ENCODE measurements at regions not wholly inside any gene's neighbourhood (a gene's known extent, or its start where the extent isn't known, plus 50 kb on each side); places are given as distances from the start of the nearest gene placed in this dataset.

DNA sequence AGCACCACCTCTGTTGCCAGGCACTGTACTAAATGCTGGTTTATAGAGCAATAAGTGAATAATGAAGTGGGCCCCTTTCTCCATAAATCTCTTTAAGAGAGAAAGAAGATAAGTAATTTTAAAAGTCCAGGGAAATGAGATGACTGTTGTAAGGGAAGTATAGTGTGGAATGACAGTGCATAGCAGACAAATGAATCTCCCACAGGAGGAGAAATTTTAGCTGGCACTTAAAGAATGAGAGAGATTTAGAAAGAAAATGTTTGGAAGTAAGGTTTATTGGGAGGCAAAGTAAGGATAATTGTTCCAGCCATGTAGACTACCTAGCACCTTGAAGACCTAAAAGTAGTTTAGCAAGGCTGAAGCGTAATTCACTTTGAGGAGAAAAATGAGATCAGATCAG lies 1081.1 kb upstream of the PABPC4L start:
- no peaks in the 10 kb centered on the region for H3K9me3 ChIP-seq
- no peak overlapping the region for H3K27ac ChIP-seq
- WGBS, 2 donors: 80 to 86% methylated on average over 1 of the region's 1 CpG
- DNase-seq (no peak), ATAC-seq (ENCODE audit: low FRiP score in 2 of 2) (no peak)
- no peaks in the 10 kb centered on the region for H3K36me3 ChIP-seq
- no peaks in the 10 kb centered on the region for H3K4me1 ChIP-seq
- H3K4me3 ChIP-seq: no peak overlapping the region
- no peak for TF ChIP-seq POLR2A (IDR thresholded peaks at IDR 0.05)
- no peak for TF ChIP-seq POLR2AphosphoS5 (IDR thresholded peaks at IDR 0.05)
- no peak for TF ChIP-seq EP300 (IDR thresholded peaks at IDR 0.05)
- TF ChIP-seq, protein P1, sequence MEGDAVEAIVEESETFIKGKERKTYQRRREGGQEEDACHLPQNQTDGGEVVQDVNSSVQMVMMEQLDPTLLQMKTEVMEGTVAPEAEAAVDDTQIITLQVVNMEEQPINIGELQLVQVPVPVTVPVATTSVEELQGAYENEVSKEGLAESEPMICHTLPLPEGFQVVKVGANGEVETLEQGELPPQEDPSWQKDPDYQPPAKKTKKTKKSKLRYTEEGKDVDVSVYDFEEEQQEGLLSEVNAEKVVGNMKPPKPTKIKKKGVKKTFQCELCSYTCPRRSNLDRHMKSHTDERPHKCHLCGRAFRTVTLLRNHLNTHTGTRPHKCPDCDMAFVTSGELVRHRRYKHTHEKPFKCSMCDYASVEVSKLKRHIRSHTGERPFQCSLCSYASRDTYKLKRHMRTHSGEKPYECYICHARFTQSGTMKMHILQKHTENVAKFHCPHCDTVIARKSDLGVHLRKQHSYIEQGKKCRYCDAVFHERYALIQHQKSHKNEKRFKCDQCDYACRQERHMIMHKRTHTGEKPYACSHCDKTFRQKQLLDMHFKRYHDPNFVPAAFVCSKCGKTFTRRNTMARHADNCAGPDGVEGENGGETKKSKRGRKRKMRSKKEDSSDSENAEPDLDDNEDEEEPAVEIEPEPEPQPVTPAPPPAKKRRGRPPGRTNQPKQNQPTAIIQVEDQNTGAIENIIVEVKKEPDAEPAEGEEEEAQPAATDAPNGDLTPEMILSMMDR (IDR thresholded peaks at IDR 0.05): no peak
- H3K27me3 ChIP-seq: no peaks in the 10 kb centered on the region

DNA sequence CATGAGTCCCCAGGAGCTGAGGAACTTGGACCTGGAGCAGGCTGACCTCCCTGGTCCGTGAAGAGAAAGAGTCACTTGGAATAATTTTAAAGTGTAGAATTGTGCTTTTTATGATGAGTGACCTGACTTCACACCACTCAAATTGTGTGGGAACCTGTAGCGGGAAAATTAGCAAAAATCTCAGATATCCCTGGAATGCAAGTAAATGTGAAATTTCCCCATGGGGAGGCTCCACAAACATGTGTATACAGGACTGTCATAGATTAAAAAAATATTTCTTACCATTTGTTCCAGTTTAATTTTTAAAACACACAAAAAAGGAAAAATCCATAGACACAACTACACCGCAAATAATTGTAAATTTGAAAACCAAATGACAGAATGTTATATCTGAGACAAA lies 1079.6 kb upstream of the PABPC4L start:
- Histone ChIP-seq H3K9me3 (no peaks in the 10 kb centered on the region), H3K27me3 (no peaks in the 10 kb centered on the region), H3K27ac (no peak overlapping the region), H3K4me3 (no peak overlapping the region), H3K36me3 (no peaks in the 10 kb centered on the region), H3K4me1 (no peaks in the 10 kb centered on the region)
- ATAC-seq (ENCODE audit: low FRiP score in 2 of 2): no peak
- WGBS, 2 donors: 89 to 91% methylated on average over 3 of the region's 3 CpGs
- DNase-seq: no peak
- no peak for TF ChIP-seq POLR2A (IDR thresholded peaks at IDR 0.05)
- TF ChIP-seq, protein P1 (IDR thresholded peaks at IDR 0.05): no peak
- no peak for TF ChIP-seq EP300 (IDR thresholded peaks at IDR 0.05)
- no peak for TF ChIP-seq POLR2AphosphoS5 (IDR thresholded peaks at IDR 0.05)

DNA sequence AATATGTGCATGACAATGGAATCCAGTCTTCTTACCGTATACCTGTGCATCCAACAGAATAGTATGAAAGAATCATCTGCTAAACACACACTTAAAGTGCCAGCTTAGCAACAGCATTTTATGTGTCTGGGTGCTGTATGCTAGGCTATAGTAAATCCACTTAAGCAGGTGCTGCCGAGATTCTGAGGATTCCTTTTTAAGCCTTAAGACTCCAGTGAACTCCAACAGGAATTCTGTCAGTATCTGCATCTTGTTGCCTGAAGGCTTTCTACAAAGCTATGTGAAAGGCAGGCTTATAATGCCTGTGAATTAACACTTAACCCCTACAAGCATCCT lies 1076.4 kb upstream of the PABPC4L start:
- TF ChIP-seq POLR2AphosphoS5 (IDR thresholded peaks at IDR 0.05): no peak
- TF ChIP-seq POLR2A (IDR thresholded peaks at IDR 0.05): no peak
- TF ChIP-seq EP300 (IDR thresholded peaks at IDR 0.05): no peak
- TF ChIP-seq, protein P1 (IDR thresholded peaks at IDR 0.05): no peak
- Histone ChIP-seq H3K4me1 (no peaks in the 10 kb centered on the region), H3K27me3 (no peaks in the 10 kb centered on the region), H3K36me3 (no peaks in the 10 kb centered on the region), H3K9me3 (no peaks in the 10 kb centered on the region), H3K4me3 (no peak overlapping the region), H3K27ac (no peak overlapping the region)
- DNase-seq (no peak), ATAC-seq (ENCODE audit: low FRiP score in 2 of 2) (no peak)
- 55 to 71% methylated on average over 2 of the region's 2 CpGs for WGBS, 2 donors

DNA sequence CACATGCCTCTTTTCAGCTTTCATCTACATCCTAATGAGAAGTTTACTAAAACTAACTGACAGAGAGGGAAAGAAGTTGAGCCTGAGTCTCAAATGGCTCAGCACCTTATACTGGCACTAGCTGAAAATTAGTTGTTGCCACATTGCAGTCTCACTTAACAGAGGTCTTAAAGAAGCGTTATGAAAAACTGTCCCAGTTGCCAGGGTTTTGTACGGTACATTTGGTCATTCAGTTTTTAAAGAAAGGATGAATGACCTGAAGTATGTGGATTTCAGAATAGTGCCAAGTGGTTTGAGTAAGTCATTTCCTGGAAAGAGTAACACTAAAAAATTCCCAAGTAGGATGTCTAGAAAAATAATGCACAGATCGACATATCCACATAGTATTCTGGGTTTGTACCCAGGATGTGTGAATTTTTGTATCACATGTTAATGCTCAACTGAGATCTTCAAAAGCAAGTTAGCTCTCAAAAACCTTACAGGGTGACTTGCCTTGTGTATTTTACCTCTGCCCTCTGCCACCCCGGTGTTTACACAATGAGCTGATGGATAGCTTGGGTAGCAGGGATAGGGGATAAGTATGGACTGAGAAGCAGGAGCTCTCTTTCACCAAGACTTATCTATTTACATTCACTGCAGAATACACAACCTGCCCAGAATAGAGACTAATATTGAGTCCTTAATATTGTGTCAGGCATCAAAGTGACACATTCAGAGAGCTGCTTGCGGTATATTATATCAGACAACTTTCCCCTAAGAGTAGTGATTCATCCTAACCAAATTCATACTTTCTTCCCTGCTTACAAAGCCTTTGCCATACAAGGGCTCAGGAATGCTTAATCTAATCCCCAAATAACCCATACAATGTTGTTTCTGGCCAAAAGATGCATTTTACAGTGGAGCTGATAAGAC lies 1075.7 kb upstream of the PABPC4L start:
- 48 to 52% methylated on average over 5 of the region's 5 CpGs for WGBS, 2 donors
- Histone ChIP-seq H3K36me3 (no peaks in the 10 kb centered on the region), H3K9me3 (no peaks in the 10 kb centered on the region), H3K4me1 (no peaks in the 10 kb centered on the region), H3K4me3 (no peak overlapping the region), H3K27me3 (no peaks in the 10 kb centered on the region), H3K27ac (no peak overlapping the region)
- no peak for DNase-seq
- no peak for TF ChIP-seq POLR2A (IDR thresholded peaks at IDR 0.05)
- TF ChIP-seq, protein P1 (IDR thresholded peaks at IDR 0.05): no peak
- no peak for TF ChIP-seq EP300 (IDR thresholded peaks at IDR 0.05)
- TF ChIP-seq POLR2AphosphoS5 (IDR thresholded peaks at IDR 0.05): no peak
- ATAC-seq (ENCODE audit: low FRiP score in 2 of 2): no peak

DNA sequence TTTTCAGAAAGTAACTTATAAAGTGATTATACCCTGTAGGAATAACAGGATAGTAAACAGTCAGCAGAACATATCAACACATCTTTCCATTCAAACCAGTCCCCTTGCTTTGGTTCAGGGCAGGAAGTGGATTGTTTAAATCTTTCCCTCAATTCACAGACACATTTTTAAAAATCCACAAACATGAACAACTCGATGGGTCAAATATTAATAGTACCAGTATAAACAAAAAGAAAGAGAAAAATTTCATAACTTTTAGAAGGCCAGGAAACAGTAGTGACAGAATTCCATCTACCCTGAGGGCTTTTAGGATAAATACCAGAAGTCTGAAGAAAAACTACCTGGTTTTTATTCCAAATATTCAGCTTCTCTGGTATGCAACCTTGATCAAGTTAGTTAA lies 1072.8 kb upstream of the PABPC4L start:
- Histone ChIP-seq H3K4me1 (no peaks in the 10 kb centered on the region), H3K36me3 (no peaks in the 10 kb centered on the region), H3K27ac (no peak overlapping the region), H3K27me3 (no peaks in the 10 kb centered on the region), H3K9me3 (no peaks in the 10 kb centered on the region), H3K4me3 (no peak overlapping the region)
- TF ChIP-seq, protein P1 (IDR thresholded peaks at IDR 0.05): no peak
- no peak for TF ChIP-seq POLR2AphosphoS5 (IDR thresholded peaks at IDR 0.05)
- TF ChIP-seq POLR2A (IDR thresholded peaks at IDR 0.05): no peak
- TF ChIP-seq EP300 (IDR thresholded peaks at IDR 0.05): no peak
- no peak for DNase-seq
- ATAC-seq (ENCODE audit: low FRiP score in 2 of 2): no peak
- 18 to 24% methylated on average over 1 of the region's 1 CpG for WGBS, 2 donors

All from upper lobe of left lung (tissue), 6 donors.